ENCODE measurements at regions not wholly inside any gene's neighbourhood (a gene's known extent, or its start where the extent isn't known, plus 50 kb on each side); places are given as distances from the start of the nearest gene placed in this dataset.

GRCh38 chr7:42332605-42333222, 95.7 kb upstream of the GLI3 start:
- Histone ChIP-seq H3K36me3 (ENCODE audit: insufficient read depth, low read length) (no peaks in the 10 kb centered on the region), H4K20me1 (ENCODE audit: insufficient read depth) (no peaks in the 10 kb centered on the region), H3K27ac (ENCODE audit: low read length) (no peak overlapping the region), H3K9me2 (ENCODE audit: insufficient read depth, low read length) (no peaks in the 10 kb centered on the region), H2AFZ (ENCODE audit: low read depth, low read length) (no peak overlapping the region), H3K4me3 (ENCODE audit: low read length) (no peak overlapping the region), H3K27me3 (ENCODE audit: insufficient read depth, low read depth, low read length) (no peaks in the 10 kb centered on the region), H3F3A (ENCODE audit: insufficient read depth, low read length, poor library complexity, severe bottlenecking) (no peaks in the 10 kb centered on the region), H3K9ac (ENCODE audit: low read length) (no peak overlapping the region), H3K9me3 (ENCODE audit: low read length) (no peaks in the 10 kb centered on the region), H3K4me2 (ENCODE audit: low read length) (no peak overlapping the region), H3K79me2 (replicated peaks; ENCODE audit: insufficient read depth, low read length) (no peaks in the 10 kb centered on the region)
- TF ChIP-seq EP300 (conservative IDR thresholded peaks at IDR 0.05; ENCODE audit: poor library complexity, severe bottlenecking) (no peak), MXI1 (conservative IDR thresholded peaks at IDR 0.05; ENCODE audit: poor library complexity, severe bottlenecking) (no peak), POLR2AphosphoS5 (IDR thresholded peaks at IDR 0.05) (no peak), EZH2 (IDR thresholded peaks at IDR 0.05; ENCODE audit: borderline replicate concordance, insufficient read depth, low read length, poor library complexity, severe bottlenecking) (no peak), TAF1 (IDR thresholded peaks at IDR 0.05; ENCODE audit: low read depth) (no peak), RAD21 (conservative IDR thresholded peaks at IDR 0.05) (no peak), SMC3 (conservative IDR thresholded peaks at IDR 0.05; ENCODE audit: poor library complexity) (no peak), CTCF (IDR thresholded peaks at IDR 0.05; ENCODE audit: poor library complexity, severe bottlenecking) (no peak), REST (IDR thresholded peaks at IDR 0.05; ENCODE audit: borderline replicate concordance) (no peak)

GRCh38 chr7:42319631-42320030, 82.6 kb upstream of the GLI3 start:
- no peaks in the 10 kb centered on the region for H3F3A ChIP-seq (ENCODE audit: insufficient read depth, low read length, poor library complexity, severe bottlenecking)
- H3K4me2 ChIP-seq (ENCODE audit: low read length): no peak overlapping the region
- H3K4me3 ChIP-seq (ENCODE audit: low read length): no peak overlapping the region
- no peaks in the 10 kb centered on the region for H3K9me3 ChIP-seq (ENCODE audit: low read length)
- no peak for TF ChIP-seq CTCF (IDR thresholded peaks at IDR 0.05; ENCODE audit: poor library complexity, severe bottlenecking)
- no peak for TF ChIP-seq MXI1 (conservative IDR thresholded peaks at IDR 0.05; ENCODE audit: poor library complexity, severe bottlenecking)
- no peak for TF ChIP-seq REST (IDR thresholded peaks at IDR 0.05; ENCODE audit: borderline replicate concordance)
- H3K9ac ChIP-seq (ENCODE audit: low read length): no peak overlapping the region
- no peak overlapping the region for H3K27ac ChIP-seq (ENCODE audit: low read length)
- no peak overlapping the region for H2AFZ ChIP-seq (ENCODE audit: low read depth, low read length)
- H3K9me2 ChIP-seq (ENCODE audit: insufficient read depth, low read length): no peaks in the 10 kb centered on the region
- H3K79me2 ChIP-seq (replicated peaks; ENCODE audit: insufficient read depth, low read length): no peaks in the 10 kb centered on the region
- H3K27me3 ChIP-seq (ENCODE audit: insufficient read depth, low read depth, low read length): no peaks in the 10 kb centered on the region
- no peaks in the 10 kb centered on the region for H4K20me1 ChIP-seq (ENCODE audit: insufficient read depth)
- no peaks in the 10 kb centered on the region for H3K36me3 ChIP-seq (ENCODE audit: insufficient read depth, low read length)

Measured in neural cell (in vitro differentiated cells).